HEK293 (cell line): ENCODE measurements at regions not wholly inside any gene's neighbourhood (a gene's known extent, or its start where the extent isn't known, plus 50 kb on each side); places are given as distances from the start of the nearest gene placed in this dataset.

Source experiments
- CTCF ChIA-PET: fragments of 350-600 bp; formaldehyde crosslinking; extraction: SDS; loops from one replicate; lab custom pipeline; 2021; ENCODE audit warnings: antibody characterized with exemption; lab: Yijun Ruan, JAX
- POLR2A ChIA-PET: fragments of 300-600 bp; formaldehyde crosslinking; extraction: SDS; loops from one replicate; lab custom pipeline; 2020; ENCODE audit warnings: antibody characterized with exemption, inconsistent platforms; lab: Yijun Ruan, JAX
- H3K27ac ChIP-seq: fragments of 200-500 bp; sonication (Bioruptor generic); 2 replicates; pipeline ENCODE4 v1.5.1; 2014; ENCODE audit warnings: low read depth, low read length, control low read depth, inconsistent platforms; ENCODE audit errors: extremely low read depth
- H3K36me3 ChIP-seq, 2 experiments: fragments of 200-500 bp in 1 of 2; sonication (Bioruptor generic) in 1 of 2; 1 replicate in 1 of 2; 2 replicates in 1 of 2; pipeline ENCODE4 v1.5.1; 2014 to 2017; ENCODE audit warnings: inconsistent platforms in 2 of 2, low read length in 2 of 2; ENCODE audit not compliant: control insufficient read depth in 2 of 2, insufficient read depth in 1 of 2
- H3K4me1 ChIP-seq: fragments of 200-500 bp; sonication (Bioruptor generic); 2 replicates; pipeline ENCODE4 v1.5.1; 2014; ENCODE audit warnings: mild to moderate bottlenecking, low read length, inconsistent platforms; ENCODE audit not compliant: control insufficient read depth, insufficient read depth
- H3K4me3 ChIP-seq: 2 replicates; pipeline ENCODE4 v1.5.1; 2011; ENCODE audit warnings: low read depth, mild to moderate bottlenecking, control low read depth, low read length, moderate library complexity
- H3K9me3 ChIP-seq: fragments of 200-500 bp; sonication (Bioruptor generic); 2 replicates; pipeline ENCODE4 v1.5.1; 2014; ENCODE audit warnings: low read depth, low read length, inconsistent platforms; ENCODE audit not compliant: control insufficient read depth, insufficient read depth
- SCRT1 ChIP-seq: fragments of 450-650 bp; formaldehyde crosslinking; IDR thresholded peaks from 2 replicates; pipeline ENCODE4 v1.5.1; 2016; ENCODE audit warnings: missing biosample characterization, missing genetic modification characterization, borderline replicate concordance
- SP2 ChIP-seq: fragments of 450-650 bp; formaldehyde crosslinking; IDR thresholded peaks from 2 replicates; pipeline ENCODE4 v1.5.1; 2016; ENCODE audit warnings: missing biosample characterization, missing genetic modification characterization
- SP7 ChIP-seq: fragments of 450-650 bp; formaldehyde crosslinking; IDR thresholded peaks from 2 replicates; pipeline ENCODE4 v1.5.1; 2016; ENCODE audit warnings: missing biosample characterization, missing genetic modification characterization
- ZNF114 ChIP-seq: fragments of 450-650 bp; formaldehyde crosslinking; IDR thresholded peaks from 2 replicates; pipeline ENCODE4 v1.5.0; 2017; ENCODE audit warnings: missing biosample characterization, missing genetic modification characterization
- ZNF2 ChIP-seq: fragments of 450-650 bp; formaldehyde crosslinking; IDR thresholded peaks from 2 replicates; pipeline ENCODE4 v1.5.1; 2016; ENCODE audit warnings: missing biosample characterization, missing genetic modification characterization
- ZNF221 ChIP-seq: fragments of 450-650 bp; formaldehyde crosslinking; IDR thresholded peaks from 2 replicates; pipeline ENCODE4 v1.5.1; 2017; ENCODE audit warnings: missing biosample characterization, missing genetic modification characterization, borderline replicate concordance
- ZNF274 ChIP-seq, 2 experiments: fragments of 200-500 bp in 1 of 2; fragments of 450-650 bp in 1 of 2; sonication (Bioruptor generic) in 1 of 2; formaldehyde crosslinking in 1 of 2; IDR thresholded peaks; 2 replicates each; pipeline versions ENCODE4 v1.5.1 to v1.6.1; 2014 to 2016; ENCODE audit warnings: borderline replicate concordance in 1 of 2, inconsistent platforms in 1 of 2, low read length in 1 of 2, missing biosample characterization in 1 of 2, missing genetic modification characterization in 1 of 2
- ZNF473 ChIP-seq: fragments of 450-650 bp; formaldehyde crosslinking; IDR thresholded peaks from 2 replicates; pipeline ENCODE4 v1.5.1; 2017; ENCODE audit warnings: missing biosample characterization, missing genetic modification characterization
- ZNF529 ChIP-seq: fragments of 450-650 bp; formaldehyde crosslinking; IDR thresholded peaks from 2 replicates; pipeline ENCODE4 v1.5.1; 2017; ENCODE audit warnings: missing genetic modification characterization, missing biosample characterization; ENCODE audit not compliant: insufficient replicate concordance
- ZNF558 ChIP-seq: fragments of 450-650 bp; formaldehyde crosslinking; IDR thresholded peaks from 2 replicates; pipeline ENCODE4 v1.5.1; 2016; ENCODE audit warnings: missing biosample characterization, missing genetic modification characterization
- ZNF664 ChIP-seq: fragments of 450-650 bp; formaldehyde crosslinking; IDR thresholded peaks from 2 replicates; pipeline ENCODE4 v1.5.1; 2016; ENCODE audit warnings: missing biosample characterization, missing genetic modification characterization
- ZNF677 ChIP-seq: fragments of 450-650 bp; IDR thresholded peaks from 2 replicates; pipeline ENCODE4 v1.5.0; 2018; ENCODE audit warnings: missing biosample characterization, mild to moderate bottlenecking, missing genetic modification characterization, moderate library complexity
- ZNF701 ChIP-seq: fragments of 450-650 bp; formaldehyde crosslinking; IDR thresholded peaks from 2 replicates; pipeline ENCODE4 v1.5.1; 2016; ENCODE audit warnings: missing biosample characterization, missing genetic modification characterization
- TF ChIP-seq, protein P1 (sequence below): fragments of 450-650 bp; formaldehyde crosslinking; IDR thresholded peaks from 2 replicates; pipeline ENCODE4 v1.5.1; 2016; ENCODE audit warnings: missing biosample characterization, missing genetic modification characterization
- TF ChIP-seq, protein P2 (sequence below): sonication (generic); formaldehyde crosslinking; IDR thresholded peaks from 2 replicates; pipeline ENCODE4 v1.8.1; 2022; ENCODE audit warnings: mild to moderate bottlenecking, moderate library complexity, missing genetic modification reagents

GRCh38 chr11:133669371-133670053 is 137.2 kb upstream of the OPCML start:
- ChIA-PET POLR2A (no interaction called here), CTCF (interaction anchor here (0.7 kb wide), 1 partner anchor 1793 kb away, joined by 4 read pairs; no protein-coding TSS in a partner anchor)

GRCh38 chr11:133663135-133663985 is 131.1 kb upstream of the OPCML start:
- TF ChIP-seq SCRT1 (tag by site-specific recombination) (no peak), ZNF677 (tag by site-specific recombination) (no peak), ZNF221 (tag by site-specific recombination) (no peak), ZNF558 (tag by site-specific recombination) (no peak), ZNF2 (tag by site-specific recombination) (no peak), ZNF529 (tag by site-specific recombination) (no peak), SP7 (tag by site-specific recombination) (no peak), ZNF114 (tag by site-specific recombination) (no peak), ZNF664 (tag by site-specific recombination) (no peak), ZNF701 (tag by site-specific recombination) (no peak)
- TF ChIP-seq, protein P1, sequence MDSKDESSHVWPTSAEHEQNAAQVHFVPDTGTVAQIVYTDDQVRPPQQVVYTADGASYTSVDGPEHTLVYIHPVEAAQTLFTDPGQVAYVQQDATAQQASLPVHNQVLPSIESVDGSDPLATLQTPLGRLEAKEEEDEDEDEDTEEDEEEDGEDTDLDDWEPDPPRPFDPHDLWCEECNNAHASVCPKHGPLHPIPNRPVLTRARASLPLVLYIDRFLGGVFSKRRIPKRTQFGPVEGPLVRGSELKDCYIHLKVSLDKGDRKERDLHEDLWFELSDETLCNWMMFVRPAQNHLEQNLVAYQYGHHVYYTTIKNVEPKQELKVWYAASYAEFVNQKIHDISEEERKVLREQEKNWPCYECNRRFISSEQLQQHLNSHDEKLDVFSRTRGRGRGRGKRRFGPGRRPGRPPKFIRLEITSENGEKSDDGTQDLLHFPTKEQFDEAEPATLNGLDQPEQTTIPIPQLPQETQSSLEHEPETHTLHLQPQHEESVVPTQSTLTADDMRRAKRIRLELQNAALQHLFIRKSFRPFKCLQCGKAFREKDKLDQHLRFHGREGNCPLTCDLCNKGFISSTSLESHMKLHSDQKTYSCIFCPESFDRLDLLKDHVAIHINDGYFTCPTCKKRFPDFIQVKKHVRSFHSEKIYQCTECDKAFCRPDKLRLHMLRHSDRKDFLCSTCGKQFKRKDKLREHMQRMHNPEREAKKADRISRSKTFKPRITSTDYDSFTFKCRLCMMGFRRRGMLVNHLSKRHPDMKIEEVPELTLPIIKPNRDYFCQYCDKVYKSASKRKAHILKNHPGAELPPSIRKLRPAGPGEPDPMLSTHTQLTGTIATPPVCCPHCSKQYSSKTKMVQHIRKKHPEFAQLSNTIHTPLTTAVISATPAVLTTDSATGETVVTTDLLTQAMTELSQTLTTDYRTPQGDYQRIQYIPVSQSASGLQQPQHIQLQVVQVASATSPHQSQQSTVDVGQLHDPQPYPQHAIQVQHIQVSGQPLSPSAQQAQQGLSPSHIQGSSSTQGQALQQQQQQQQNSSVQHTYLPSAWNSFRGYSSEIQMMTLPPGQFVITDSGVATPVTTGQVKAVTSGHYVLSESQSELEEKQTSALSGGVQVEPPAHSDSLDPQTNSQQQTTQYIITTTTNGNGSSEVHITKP (tag by site-specific recombination), result no peak
- TF ChIP-seq, protein P2, sequence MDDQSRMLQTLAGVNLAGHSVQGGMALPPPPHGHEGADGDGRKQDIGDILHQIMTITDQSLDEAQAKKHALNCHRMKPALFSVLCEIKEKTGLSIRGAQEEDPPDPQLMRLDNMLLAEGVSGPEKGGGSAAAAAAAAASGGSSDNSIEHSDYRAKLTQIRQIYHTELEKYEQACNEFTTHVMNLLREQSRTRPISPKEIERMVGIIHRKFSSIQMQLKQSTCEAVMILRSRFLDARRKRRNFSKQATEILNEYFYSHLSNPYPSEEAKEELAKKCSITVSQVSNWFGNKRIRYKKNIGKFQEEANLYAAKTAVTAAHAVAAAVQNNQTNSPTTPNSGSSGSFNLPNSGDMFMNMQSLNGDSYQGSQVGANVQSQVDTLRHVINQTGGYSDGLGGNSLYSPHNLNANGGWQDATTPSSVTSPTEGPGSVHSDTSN (CRISPR knock-in tag), result no peak
- no peaks in the 10 kb centered on the region for H3K9me3 ChIP-seq
- no peaks in the 10 kb centered on the region for H3K36me3 ChIP-seq
- ChIA-PET CTCF (no interaction called here), POLR2A (no interaction called here)
- no peak overlapping the region for H3K4me3 ChIP-seq
- no peak overlapping the region for H3K27ac ChIP-seq
- no peaks in the 10 kb centered on the region for H3K4me1 ChIP-seq

More at GRCh38 chr11:133669371-133670053, 137.2 kb upstream of the OPCML start:
- Histone ChIP-seq H3K4me1 (no peaks in the 10 kb centered on the region), H3K36me3 (no peaks in the 10 kb centered on the region), H3K9me3 (no peaks in the 10 kb centered on the region), H3K27ac (no peak overlapping the region), H3K4me3 (no peak overlapping the region)
- TF ChIP-seq ZNF274 (IDR thresholded peaks at IDR 0.05; ENCODE audit: low read length) (no peak), ZNF274 (tag by site-specific recombination; IDR thresholded peaks at IDR 0.05; ENCODE audit: borderline replicate concordance) (no peak), SP2 (no peak), ZNF114 (tag by site-specific recombination) (no peak), ZNF473 (tag by site-specific recombination) (no peak)
